GM20000 (cell line): ENCODE measurements at regions not wholly inside any gene's neighbourhood (a gene's known extent, or its start where the extent isn't known, plus 50 kb on each side); places are given as distances from the start of the nearest gene placed in this dataset.

ENCODE experiments used
- DNase-seq: peaks from one replicate; pipeline ENCODE4 v3.0.0; 2012; ENCODE audit warnings: low spot score
- TF ChIP-seq, protein P1 (sequence below): IDR thresholded peaks from 2 replicates; pipeline ENCODE4 v1.5.1; 2012; ENCODE audit warnings: mild to moderate bottlenecking, control low read depth; ENCODE audit errors: extremely low read depth, missing control alignments

DNA sequence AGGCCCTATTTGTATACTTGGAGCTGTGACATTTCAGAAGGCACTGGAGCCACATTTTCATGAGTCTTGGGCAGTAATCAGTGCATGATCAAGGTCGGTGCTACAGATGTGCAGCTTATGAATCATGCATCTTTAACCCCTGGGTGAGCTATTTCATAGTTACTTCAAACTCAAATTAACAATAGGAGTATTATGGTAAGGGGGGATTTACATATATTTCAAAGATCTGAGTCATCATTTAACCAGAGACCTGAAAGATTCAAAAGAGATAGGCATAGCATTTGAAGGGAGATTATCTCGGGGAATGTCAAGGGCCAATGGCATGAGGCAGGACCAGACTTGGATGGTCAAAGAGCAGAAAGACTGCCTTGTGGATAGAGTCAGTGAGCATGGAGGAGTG is 169.0 kb upstream of the GRIN3A start:
- DNase-seq, result no peak
- TF ChIP-seq, protein P1, sequence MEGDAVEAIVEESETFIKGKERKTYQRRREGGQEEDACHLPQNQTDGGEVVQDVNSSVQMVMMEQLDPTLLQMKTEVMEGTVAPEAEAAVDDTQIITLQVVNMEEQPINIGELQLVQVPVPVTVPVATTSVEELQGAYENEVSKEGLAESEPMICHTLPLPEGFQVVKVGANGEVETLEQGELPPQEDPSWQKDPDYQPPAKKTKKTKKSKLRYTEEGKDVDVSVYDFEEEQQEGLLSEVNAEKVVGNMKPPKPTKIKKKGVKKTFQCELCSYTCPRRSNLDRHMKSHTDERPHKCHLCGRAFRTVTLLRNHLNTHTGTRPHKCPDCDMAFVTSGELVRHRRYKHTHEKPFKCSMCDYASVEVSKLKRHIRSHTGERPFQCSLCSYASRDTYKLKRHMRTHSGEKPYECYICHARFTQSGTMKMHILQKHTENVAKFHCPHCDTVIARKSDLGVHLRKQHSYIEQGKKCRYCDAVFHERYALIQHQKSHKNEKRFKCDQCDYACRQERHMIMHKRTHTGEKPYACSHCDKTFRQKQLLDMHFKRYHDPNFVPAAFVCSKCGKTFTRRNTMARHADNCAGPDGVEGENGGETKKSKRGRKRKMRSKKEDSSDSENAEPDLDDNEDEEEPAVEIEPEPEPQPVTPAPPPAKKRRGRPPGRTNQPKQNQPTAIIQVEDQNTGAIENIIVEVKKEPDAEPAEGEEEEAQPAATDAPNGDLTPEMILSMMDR, result no peak

DNA sequence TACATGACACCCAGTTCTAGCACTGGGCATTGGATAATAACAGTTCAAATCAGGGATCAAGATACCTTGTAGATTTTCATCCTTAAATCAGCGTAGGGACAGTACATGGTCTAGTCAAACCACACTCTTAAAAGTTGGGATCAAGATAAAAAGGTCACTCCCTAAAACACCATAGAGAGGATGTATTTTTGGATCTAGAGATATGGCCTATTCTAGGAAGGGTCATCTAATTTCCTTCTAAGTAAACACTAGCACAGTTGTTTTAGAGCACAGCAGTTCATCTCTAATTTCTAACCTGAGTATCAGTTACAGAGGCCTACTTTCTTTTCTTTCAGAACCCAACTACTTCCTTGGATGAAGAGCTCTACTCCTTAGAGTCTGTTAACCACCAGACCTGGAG is 166.4 kb upstream of the GRIN3A start:
- DNase-seq, result no peak
- TF ChIP-seq, protein P1, result no peak

- DNase-seq, result no peak
- TF ChIP-seq, protein P1, result no peak
These were observed 163.6 kb upstream of the GRIN3A start for GRCh38 chr9:101902051-101902450.

GRCh38 chr9:101897196-101897595 is 158.7 kb upstream of the GRIN3A start:
- no peak for DNase-seq
- TF ChIP-seq, protein P1, result no peak

GRCh38 chr9:101893661-101894646 is 155.5 kb upstream of the GRIN3A start:
- TF ChIP-seq, protein P1, result no peak
- DNase-seq, result no peak

DNA sequence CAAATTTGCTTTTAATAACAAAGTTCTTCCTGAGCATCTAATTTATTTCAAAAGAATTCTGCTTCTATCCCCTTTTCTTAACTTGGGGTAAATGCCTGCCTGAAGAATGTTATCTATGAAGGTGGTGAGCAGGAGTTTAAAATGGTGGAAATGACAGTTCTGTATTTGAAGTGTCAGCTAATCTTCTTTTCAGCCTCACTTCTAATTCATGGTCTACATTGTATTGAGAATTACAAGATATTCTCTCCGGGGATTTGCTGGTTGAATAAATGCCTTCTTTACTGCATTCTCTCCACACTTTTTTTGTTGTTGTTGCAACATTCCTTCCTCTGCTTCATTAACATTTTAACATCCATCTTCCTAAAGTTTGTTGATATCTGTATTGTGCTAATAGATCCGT is 143.1 kb upstream of the GRIN3A start:
- TF ChIP-seq, protein P1, result no peak
- DNase-seq, result no peak

GRCh38 chr9:101880846-101881245 is 142.4 kb upstream of the GRIN3A start:
- TF ChIP-seq, protein P1, result no peak
- no peak for DNase-seq
